Neutrophil (primary cell): ENCODE measurements at regions not wholly inside any gene's neighbourhood (a gene's known extent, or its start where the extent isn't known, plus 50 kb on each side); places are given as distances from the start of the nearest gene placed in this dataset.

Source experiments
- H3K27ac ChIP-seq: fragments of 200-600 bp; sonication (generic); 2 replicates; pipeline ENCODE4 v1.5.1; 2016; ENCODE audit warnings: mild to moderate bottlenecking, moderate library complexity
- H3K27me3 ChIP-seq: fragments of 200-600 bp; sonication (generic); 2 replicates; pipeline ENCODE4 v1.6.0; 2016; ENCODE audit warnings: mild to moderate bottlenecking
- H3K36me3 ChIP-seq: fragments of 200-600 bp; sonication (generic); 2 replicates; pipeline ENCODE4 v1.5.1; 2017
- H3K4me1 ChIP-seq, 2 experiments: fragments of 200-600 bp in 1 of 2; sonication (generic) in 1 of 2; 1 replicate in 1 of 2; 2 replicates in 1 of 2; pipeline versions ENCODE4 v1.5.1 to v1.6.1; 2013 to 2016; ENCODE audit warnings: low read depth in 1 of 2, low read length in 1 of 2, mild to moderate bottlenecking in 1 of 2, moderate library complexity in 1 of 2; ENCODE audit not compliant: control insufficient read depth in 1 of 2, insufficient read depth in 1 of 2
- H3K4me3 ChIP-seq, 2 experiments: fragments of 200-600 bp in 1 of 2; sonication (generic) in 1 of 2; 1 replicate in 1 of 2; 2 replicates in 1 of 2; pipeline ENCODE4 v1.5.1; 2013 to 2016; ENCODE audit warnings: low read depth in 1 of 2, low read length in 1 of 2, mild to moderate bottlenecking in 1 of 2, moderate library complexity in 1 of 2
- H3K9me3 ChIP-seq: fragments of 200-600 bp; sonication (generic); 2 replicates; pipeline ENCODE4 v1.5.1; 2016
- CTCF ChIP-seq: fragments of 200-600 bp; sonication (generic); IDR thresholded peaks from 2 replicates; pipeline ENCODE4 v1.5.1; 2016; ENCODE audit warnings: antibody characterized with exemption

- H3K9me3 ChIP-seq: no peaks in the 10 kb centered on the region
- peaks cover 85% of the 10 kb centered on the region for H3K27me3 ChIP-seq
- no peak overlapping the region for H3K4me3 ChIP-seq
- TF ChIP-seq CTCF: no peak
- H3K4me1 ChIP-seq: no peaks in the 10 kb centered on the region
- no peak overlapping the region for H3K27ac ChIP-seq
- H3K36me3 ChIP-seq: no peaks in the 10 kb centered on the region
Observed at GRCh38 chr11:120011836-120012235, 126.1 kb downstream of the TRIM29 start.

GRCh38 chr11:120010775-120011174, 127.1 kb downstream of the TRIM29 start:
- Histone ChIP-seq H3K27me3 (peaks cover 79% of the 10 kb centered on the region), H3K4me1 (no peaks in the 10 kb centered on the region), H3K9me3 (no peaks in the 10 kb centered on the region), H3K36me3 (no peaks in the 10 kb centered on the region), H3K4me3 (no peak overlapping the region), H3K27ac (no peak overlapping the region)
- TF ChIP-seq CTCF: no peak

- Histone ChIP-seq H3K4me3 (no peak overlapping the region), H3K4me1 (no peaks in the 10 kb centered on the region), H3K36me3 (no peaks in the 10 kb centered on the region), H3K27me3 (peaks cover 77% of the 10 kb centered on the region), H3K9me3 (no peaks in the 10 kb centered on the region), H3K27ac (no peak overlapping the region)
- no peak for TF ChIP-seq CTCF
Observed at GRCh38 chr11:120009938-120010337, 128.0 kb downstream of the TRIM29 start.

GRCh38 chr11:120007144-120007543, 130.8 kb downstream of the TRIM29 start:
- Histone ChIP-seq H3K27me3 (peaks cover 77% of the 10 kb centered on the region), H3K9me3 (no peaks in the 10 kb centered on the region), H3K4me3 (no peak overlapping the region), H3K4me1 (no peaks in the 10 kb centered on the region), H3K27ac (no peak overlapping the region), H3K36me3 (no peaks in the 10 kb centered on the region)
- TF ChIP-seq CTCF: no peak

- Histone ChIP-seq H3K36me3 (no peaks in the 10 kb centered on the region), H3K4me3 (no peak overlapping the region), H3K27me3 (peaks cover 71% of the 10 kb centered on the region), H3K4me1 (no peaks in the 10 kb centered on the region), H3K27ac (no peak overlapping the region), H3K9me3 (no peaks in the 10 kb centered on the region)
- no peak for TF ChIP-seq CTCF
Observed at GRCh38 chr11:120004723-120005122, 133.2 kb downstream of the TRIM29 start.
